ENCODE measurements at regions not wholly inside any gene's neighbourhood (a gene's known extent, or its start where the extent isn't known, plus 50 kb on each side); places are given as distances from the start of the nearest gene placed in this dataset.
"Not testable (repeated sequence)": the region's sequence is repeated elsewhere in the genome, so short reads cannot be mapped to it uniquely, and the experiment has no call there.

DNA sequence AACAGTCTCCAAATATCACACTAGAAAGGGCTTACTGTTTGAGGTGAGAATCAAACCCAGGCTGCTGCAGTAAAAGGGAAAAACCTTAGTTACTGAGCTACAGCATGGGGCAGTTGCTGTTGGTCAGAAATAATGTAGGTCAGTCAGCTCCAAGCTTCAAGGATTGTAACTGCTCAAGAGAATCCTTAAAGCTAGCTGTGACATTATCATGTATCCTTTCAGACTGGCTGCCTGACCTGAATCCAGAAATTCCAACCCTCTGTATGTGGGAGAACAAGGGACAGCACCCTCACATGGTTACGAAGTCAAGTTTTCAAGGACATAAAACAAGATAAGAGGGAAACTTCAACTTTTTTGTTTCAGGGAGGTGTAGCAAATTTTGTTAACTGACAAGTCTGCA, 365.9 kb upstream of the NPAP1 start:
- DNase-seq (ENCODE audit: low read depth in 2 of 2): not testable (repeated sequence)

DNA sequence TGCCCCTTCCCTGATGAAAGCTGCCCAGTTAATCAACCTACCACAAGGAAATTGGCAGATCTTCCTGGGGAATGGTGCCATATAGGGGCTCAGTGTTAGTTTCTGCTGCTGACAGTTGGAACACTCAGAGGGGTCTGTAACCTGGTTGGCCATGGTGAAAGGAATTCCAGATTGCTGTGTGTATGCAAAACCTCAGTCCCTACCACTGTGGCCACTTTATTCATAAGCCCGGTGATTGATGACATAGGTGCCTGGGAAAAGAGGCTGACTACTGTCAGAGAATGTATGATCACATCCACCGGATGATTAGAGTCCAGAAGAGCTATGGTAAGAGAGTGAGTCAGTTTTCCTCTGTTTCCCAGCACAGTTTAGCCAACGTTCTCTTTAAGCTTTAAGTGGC, 363.9 kb upstream of the NPAP1 start:
- not testable (repeated sequence) for DNase-seq (ENCODE audit: low read depth in 2 of 2)

- DNase-seq (ENCODE audit: low read depth in 2 of 2): not testable (repeated sequence)
Measured at GRCh38 chr15:24316326-24316725, 359.2 kb upstream of the NPAP1 start.

- no peak for DNase-seq (ENCODE audit: low read depth in 2 of 2)
Measured at GRCh38 chr15:24318981-24319380, 356.6 kb upstream of the NPAP1 start.

- DNase-seq (ENCODE audit: low read depth in 2 of 2): not testable (repeated sequence)
Measured at GRCh38 chr15:24324096-24324495, 351.5 kb upstream of the NPAP1 start.

DNA sequence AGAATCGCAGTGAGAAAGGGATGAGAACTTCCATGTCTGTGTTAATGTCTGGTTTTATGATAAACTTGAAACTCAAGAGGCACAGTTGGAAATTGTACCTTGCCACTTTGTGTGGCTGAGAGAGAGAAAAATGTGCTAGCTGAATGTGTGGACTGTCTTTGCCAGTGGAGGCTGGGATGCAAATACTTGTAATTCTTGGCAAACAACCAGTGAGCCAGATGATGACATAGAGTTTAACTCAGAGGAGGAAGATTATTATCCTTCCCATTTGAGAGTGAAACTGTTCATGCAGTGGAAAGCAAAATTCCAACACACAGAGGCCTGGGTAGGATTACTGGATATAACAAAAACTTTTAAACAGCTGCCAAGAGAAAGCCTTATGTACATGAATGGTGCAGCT, 349.1 kb upstream of the NPAP1 start:
- DNase-seq (ENCODE audit: low read depth in 2 of 2): not testable (repeated sequence)

DNA sequence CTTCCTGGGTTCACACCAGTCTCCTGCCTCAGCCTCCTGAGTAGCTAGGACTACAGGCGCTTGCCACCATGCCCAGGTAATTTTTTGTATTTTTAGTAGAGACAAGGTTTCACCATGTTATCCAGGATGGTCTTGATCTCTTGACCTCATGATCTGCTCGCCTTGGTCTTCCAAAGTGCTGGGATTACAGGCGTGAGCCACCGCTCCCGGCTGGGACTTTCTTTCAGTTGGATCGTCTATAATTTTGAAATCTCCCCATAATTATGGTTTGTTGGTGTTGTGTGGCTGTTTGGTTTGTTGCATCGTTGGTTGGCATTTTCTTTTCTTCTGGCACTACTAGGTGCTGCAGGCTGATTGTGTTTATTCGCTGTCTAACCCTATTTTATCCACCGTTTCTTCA, 343.6 kb upstream of the NPAP1 start:
- not testable (repeated sequence) for DNase-seq (ENCODE audit: low read depth in 2 of 2)

GRCh38 chr15:24341876-24342275, 333.7 kb upstream of the NPAP1 start:
- not testable (repeated sequence) for DNase-seq (ENCODE audit: low read depth in 2 of 2)

GRCh38 chr15:24352777-24353176, 322.8 kb upstream of the NPAP1 start:
- DNase-seq (ENCODE audit: low read depth in 2 of 2): not testable (repeated sequence)

- DNase-seq (ENCODE audit: low read depth in 2 of 2): not testable (repeated sequence)
Measured at GRCh38 chr15:24381103-24381502, 294.5 kb upstream of the NPAP1 start.

GRCh38 chr15:24385258-24385657, 290.3 kb upstream of the NPAP1 start:
- not testable (repeated sequence) for DNase-seq (ENCODE audit: low read depth in 2 of 2)

GRCh38 chr15:24394303-24394702, 281.3 kb upstream of the NPAP1 start:
- no peak for DNase-seq (ENCODE audit: low read depth in 2 of 2)

- not testable (repeated sequence) for DNase-seq (ENCODE audit: low read depth in 2 of 2)
Measured at GRCh38 chr15:24412649-24413048, 262.9 kb upstream of the NPAP1 start.

DNA sequence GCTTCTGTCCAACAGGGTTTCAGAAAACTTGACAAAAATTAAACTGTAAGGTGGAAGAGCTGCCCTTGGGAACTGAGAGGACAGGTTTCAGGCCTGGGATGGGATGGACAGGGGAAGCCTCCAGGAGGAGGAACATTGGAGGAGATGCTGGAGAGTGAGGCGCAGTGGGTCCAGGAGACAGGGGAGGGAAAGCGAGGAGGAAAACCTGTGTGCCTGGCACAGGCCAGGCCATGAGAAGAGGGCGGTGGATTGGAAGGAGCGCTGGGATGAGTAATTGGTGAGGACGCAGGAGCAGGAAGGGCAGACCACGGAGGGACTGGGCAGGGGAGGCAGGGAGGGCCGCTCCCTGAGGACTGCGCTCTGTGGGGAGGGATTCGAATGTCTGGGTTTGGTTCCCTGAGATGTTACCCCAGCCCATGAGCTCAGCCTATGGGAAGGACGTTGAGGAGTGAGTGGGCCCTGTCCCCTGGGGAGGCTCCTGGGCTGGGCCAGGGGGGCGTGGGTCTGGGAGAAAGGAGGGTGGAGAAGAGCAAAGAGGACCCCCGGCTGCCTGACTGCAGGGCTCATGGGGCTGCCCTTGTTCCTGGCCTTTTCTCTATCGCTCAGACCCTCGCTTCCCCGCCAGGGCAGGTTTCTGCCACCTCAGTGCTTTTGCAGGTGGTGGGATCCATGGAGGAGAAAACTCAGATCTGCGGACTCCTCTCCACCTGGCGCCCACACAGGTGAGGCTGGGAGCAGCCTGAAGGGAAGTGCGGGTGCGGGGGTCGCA, 249.1 kb upstream of the NPAP1 start:
- not testable (repeated sequence) for DNase-seq (ENCODE audit: low read depth in 2 of 2)

- DNase-seq (ENCODE audit: low read depth in 2 of 2): not testable (repeated sequence)
Measured at GRCh38 chr15:24427055-24427400, 248.5 kb upstream of the NPAP1 start.

- DNase-seq (ENCODE audit: low read depth in 2 of 2): not testable (repeated sequence)
Measured at GRCh38 chr15:24435075-24435820, 240.3 kb upstream of the NPAP1 start.

GRCh38 chr15:24437270-24437669, 238.3 kb upstream of the NPAP1 start:
- DNase-seq (ENCODE audit: low read depth in 2 of 2): not testable (repeated sequence)

DNA sequence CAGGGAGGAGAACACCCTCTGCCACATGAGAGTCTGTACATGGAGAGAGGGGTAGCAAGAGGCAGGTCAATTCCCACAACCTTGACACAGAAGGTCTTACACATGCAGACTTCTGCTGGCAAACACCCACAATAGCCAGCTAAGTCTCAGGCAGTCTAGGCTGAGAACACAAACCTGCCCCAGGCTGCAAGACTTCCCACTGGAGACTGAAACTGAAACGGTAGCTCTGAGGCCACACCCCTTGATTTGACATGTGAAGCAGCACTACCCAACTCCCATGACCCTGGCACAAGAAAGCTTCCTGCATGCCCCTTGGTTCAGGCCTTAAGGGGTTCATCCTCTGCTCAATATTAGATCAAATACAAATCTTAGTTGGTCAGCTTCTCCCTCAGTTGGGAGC, 237.8 kb upstream of the NPAP1 start:
- not testable (repeated sequence) for DNase-seq (ENCODE audit: low read depth in 2 of 2)

DNA sequence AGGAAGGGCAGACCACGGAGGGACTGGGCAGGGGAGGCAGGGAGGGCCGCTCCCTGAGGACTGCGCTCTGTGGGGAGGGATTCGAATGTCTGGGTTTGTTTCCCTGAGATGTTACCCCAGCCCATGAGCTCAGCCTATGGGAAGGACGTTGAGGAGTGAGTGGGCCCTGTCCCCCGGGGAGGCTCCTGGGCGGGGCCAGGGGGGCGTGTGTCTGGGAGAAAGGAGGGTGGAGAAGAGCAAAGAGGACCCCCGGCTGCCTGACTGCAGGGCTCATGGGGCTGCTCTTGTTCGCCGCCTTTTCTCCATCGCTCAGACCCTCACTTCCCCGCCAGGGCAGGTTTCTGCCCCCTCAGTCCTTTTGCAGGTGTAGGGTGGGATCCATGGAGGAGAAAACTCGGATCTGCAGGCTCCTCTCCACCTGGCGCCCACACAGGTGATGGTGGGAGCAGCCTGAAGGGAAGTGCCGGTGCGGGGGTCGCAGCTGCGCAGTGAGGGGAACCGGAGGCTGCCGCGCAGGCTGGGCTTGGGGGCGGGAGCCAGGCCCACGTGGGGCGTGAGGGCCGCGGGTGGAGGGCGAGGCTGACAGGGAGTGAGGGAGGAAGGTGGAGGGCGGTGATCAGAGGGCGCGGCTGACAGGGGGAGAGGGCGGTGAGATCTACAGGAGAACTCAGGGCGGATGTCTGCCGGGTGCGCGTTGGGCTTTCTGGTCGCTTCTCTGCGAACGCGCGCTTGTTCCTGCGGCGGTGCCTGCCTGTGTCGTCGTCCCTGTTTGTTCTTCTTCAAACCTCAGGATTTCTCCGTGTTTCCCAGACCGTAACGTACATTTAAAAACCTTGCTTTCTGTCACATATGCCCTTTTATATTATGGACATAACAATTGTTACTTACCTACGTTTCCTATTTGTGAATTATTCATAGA, 198.2 kb upstream of the NPAP1 start:
- not testable (repeated sequence) for DNase-seq (ENCODE audit: low read depth in 2 of 2)

GRCh38 chr15:24485885-24486567, 189.5 kb upstream of the NPAP1 start:
- DNase-seq (ENCODE audit: low read depth in 2 of 2): not testable (repeated sequence)

DNA sequence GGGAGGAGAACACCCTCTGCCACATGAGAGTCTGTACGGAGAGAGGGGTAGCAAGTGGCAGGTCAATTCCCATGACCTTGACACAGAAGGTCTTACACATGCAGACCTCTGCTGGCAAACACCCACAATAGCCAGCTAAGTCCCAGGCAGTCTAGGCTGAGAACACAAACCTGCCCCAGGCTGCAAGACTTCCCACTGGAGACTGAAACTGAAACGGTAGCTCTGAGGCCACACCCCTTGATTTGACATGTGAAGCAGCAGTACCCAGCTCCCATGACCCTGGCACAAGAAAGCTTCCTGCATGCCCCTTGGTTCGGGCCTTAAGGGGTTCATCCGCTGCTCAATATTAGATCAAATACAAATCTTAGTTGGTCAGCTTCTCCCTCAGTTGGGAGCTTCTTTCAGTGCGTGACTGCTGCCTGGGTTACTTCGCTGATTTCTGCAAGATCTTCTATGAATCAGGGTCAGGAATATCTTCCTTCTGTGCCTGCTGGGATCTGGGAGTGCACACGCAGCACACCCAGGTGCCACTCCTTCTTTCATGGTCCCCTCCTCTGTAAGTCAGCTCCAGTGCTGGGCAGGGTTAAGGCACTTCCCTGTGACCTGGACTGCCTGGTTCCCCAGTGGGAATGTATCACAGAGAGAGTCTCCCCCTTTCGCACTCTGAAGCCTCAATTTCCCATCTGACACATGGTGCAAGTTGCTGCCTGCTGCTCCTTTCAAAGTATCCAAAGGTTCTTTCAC, 187.2 kb upstream of the NPAP1 start:
- DNase-seq (ENCODE audit: low read depth in 2 of 2): not testable (repeated sequence)
